NCI-H2171 (cell line): ENCODE measurements at regions not wholly inside any gene's neighbourhood (a gene's known extent, or its start where the extent isn't known, plus 50 kb on each side); places are given as distances from the start of the nearest gene placed in this dataset.
"Not testable (repeated sequence)": the region's sequence is repeated elsewhere in the genome, so short reads cannot be mapped to it uniquely, and the experiment has no call there.

Experiments used
- DNase-seq: peaks from one replicate; lab custom pipeline; 2025; lab: John Stamatoyannopoulos, UW

DNA sequence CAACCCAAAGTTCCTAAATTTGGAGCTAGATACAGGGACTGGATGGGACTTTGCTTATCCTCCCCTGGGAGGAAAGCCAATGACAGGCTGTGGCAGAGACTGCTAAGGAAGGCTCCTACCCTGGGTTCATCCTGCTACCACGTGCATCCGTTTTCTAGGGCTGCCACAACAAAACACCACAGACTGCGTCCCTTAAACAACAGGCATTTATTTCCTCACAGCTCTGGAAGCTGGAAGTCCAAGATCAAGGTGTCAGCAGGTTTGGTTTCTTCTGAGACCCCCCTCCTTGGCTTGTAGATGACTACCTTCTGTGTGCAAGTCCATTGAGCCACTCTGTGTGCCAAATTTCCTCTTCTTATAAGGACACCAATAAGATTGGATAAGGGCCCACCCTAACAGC, 263.9 kb downstream of the FAM43A start:
- DNase-seq: no peak

DNA sequence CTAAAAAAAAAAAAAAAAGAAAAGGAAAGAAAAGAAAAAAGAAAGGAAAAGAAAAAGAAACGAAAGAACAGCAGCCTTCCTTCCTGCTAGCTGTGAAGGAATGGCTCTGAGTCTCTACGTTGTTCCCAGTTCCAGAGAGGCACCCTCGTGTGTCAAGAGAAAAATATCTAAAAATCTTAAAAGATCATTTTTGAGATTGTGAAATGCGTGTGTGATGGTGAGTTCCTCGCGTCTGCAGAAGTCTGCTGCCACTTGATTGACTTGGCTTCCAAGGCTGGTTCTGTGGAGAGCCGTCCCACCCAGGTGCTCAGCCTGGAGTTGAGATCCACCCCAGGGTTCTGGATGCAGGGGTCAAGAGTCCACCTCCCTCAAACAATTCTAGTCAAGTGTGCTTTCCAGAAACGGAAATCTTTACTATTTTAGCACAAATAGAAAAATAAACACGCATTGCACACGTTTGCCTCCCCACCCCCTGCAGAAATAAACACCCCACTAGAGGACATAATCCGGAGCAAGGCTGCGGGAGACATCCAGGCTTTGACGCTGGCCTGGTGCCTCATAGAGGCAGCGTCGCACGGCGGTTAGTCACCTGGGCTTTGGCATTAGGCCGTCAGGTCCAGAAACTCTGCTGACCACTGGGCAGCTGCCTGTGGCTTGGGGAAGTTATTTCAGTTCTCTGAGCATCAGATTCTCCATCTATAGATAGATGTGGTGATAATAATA, 265.4 kb downstream of the FAM43A start:
- DNase-seq: no peak

GRCh38 chr3:194951629-194951920, 265.9 kb downstream of the FAM43A start:
- DNase-seq: not testable (repeated sequence)

DNA sequence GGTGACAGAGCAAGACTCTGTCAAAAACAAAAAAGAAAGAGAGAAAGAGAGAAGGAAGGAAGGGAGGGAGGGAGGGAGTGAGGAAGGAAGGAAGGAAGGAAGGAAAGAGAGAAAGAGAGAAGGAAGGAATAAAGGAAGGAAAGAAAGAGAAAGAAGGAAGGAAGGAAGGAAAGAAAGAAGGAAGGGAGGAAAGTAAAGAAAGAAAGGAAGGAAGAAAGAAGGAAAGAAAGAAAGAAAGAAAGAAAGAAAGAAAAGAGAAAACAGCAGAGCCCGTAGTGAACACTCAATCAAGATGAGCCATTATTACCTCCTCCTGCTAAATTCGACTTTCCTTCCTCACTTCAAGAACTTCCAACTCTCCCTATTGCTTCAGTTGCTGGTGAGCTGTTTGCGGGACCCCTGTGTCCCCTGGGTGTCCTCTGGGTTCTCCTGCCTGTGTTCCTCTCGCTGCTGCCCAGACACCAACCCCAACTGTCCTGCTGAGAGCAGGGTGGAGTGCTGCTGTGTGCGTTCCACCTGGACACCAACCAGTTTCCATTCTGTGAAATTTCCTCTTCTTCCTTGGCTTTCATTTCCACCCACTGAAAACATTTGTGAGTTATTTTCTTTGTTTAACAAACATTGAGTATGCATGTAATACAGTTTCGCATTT, 266.4 kb downstream of the FAM43A start:
- DNase-seq: no peak

- DNase-seq: no peak
Observed at GRCh38 chr3:194952841-194953241, 267.2 kb downstream of the FAM43A start.

GRCh38 chr3:194953291-194953690, 267.6 kb downstream of the FAM43A start:
- DNase-seq: no peak

DNA sequence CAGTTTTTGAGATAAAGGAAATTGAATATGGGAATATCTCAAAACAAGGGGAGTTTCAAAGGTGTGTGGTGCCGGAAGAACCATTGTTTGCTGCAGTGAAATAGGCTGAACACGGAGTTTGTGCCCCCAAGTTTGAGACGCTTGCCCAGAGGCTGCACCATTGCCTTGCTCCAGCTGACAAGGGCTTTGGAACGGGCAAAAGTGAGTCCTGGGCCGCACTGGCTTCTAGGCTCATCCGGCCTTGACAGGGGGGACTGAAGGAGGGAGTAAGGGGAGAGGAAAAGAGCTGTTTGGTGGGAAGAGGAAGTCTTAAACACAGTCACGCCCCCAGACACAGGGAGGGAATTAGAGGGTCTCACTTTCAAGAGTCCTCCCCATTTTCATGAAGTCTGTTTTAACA, 269.9 kb downstream of the FAM43A start:
- no peak for DNase-seq

- no peak for DNase-seq
Observed at GRCh38 chr3:194955979-194956696, 270.5 kb downstream of the FAM43A start.

GRCh38 chr3:194956697-194957396, 271.2 kb downstream of the FAM43A start:
- no peak for DNase-seq

GRCh38 chr3:194957743-194958240, 272.1 kb downstream of the FAM43A start:
- no peak for DNase-seq

GRCh38 chr3:194959217-194959616, 273.5 kb downstream of the FAM43A start:
- no peak for DNase-seq

GRCh38 chr3:194959666-194960065, 274.0 kb downstream of the FAM43A start:
- not testable (repeated sequence) for DNase-seq

DNA sequence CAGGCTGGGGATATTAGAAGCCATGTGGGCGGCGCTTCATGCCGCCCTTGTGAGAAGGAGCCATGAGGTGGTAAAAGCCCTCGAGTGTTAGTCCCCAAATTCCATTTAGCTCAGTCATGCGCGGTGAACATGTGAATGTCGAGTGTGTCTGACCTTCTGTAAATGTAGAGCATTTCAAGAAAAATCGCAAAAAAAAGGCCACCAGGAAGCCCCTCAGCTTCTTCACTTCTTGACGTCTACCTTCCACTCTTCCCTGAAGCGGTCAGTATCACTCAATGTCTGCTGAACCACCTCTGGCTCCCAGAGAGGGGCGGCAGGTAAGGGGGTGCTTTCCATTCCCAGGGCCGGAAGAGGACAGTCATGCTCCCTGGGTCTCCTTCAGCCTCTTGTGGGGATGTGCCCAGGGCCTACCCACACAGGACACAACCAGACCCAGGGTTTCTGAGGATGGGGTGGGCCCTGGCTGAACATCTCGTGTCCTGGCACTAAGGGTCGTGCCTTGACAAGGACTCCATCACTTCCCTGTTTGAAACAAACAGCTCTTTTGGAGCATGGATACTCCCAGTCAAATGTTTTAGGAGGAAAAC, 274.9 kb downstream of the FAM43A start:
- DNase-seq: no peak

DNA sequence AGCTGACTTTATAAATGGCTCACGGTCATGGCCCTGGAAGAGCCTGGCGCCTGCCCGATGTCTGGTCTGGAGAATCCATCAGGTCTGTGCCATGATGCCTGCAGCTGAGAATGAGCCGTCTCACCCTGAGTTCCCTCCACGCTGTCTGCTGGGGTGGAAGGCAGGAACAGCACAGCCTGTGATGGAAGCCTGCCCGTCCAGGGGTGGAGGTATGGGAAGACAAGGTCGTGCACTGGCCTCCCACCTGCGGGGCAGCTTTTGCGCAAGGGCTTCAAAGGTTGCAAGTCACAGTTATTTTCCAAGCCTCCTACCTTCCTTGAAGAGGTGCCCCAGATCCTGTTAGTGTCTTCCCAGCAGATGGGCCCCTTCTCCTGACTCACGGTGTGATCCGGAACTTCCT, 275.5 kb downstream of the FAM43A start:
- no peak for DNase-seq

DNA sequence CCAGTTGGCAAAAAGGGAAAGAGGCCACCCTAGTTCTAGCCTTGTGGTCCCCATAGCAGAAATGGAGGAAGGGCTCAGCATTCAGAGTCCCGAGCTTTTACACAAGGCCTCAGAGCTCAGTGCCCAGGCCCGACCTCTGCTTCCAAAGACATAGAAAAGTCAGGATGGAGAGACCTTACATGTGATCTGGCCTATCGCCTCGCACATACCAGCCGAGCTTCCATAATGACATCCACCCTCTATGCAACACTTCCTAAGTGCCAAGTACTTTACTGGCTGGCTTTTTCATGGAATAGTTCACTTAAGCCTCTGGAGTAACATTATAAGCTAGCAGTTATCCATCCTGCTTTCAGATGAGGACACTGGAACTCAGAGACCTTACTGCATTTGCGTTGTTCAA, 275.9 kb downstream of the FAM43A start:
- DNase-seq: no peak

- DNase-seq: no peak
Observed at GRCh38 chr3:194962056-194962455, 276.4 kb downstream of the FAM43A start.

DNA sequence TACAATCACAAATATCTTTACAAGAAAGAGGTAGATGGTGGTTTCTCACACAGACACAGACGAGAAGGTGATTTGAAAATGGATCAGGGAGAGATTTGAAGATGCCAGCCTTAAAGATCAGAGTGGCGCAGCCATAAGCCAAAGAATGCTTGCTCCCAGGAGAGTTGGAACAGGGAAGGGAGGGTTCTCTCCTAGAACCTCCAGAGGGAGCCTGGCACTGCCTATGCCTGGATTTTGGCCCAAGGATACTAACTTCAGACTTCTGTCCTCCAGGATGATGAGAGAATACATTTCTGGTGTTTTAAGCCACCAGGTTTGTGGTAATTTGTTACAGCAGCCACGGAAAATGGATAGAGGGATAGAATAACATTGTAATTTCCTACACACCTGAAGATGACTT, 279.1 kb downstream of the FAM43A start:
- no peak for DNase-seq

DNA sequence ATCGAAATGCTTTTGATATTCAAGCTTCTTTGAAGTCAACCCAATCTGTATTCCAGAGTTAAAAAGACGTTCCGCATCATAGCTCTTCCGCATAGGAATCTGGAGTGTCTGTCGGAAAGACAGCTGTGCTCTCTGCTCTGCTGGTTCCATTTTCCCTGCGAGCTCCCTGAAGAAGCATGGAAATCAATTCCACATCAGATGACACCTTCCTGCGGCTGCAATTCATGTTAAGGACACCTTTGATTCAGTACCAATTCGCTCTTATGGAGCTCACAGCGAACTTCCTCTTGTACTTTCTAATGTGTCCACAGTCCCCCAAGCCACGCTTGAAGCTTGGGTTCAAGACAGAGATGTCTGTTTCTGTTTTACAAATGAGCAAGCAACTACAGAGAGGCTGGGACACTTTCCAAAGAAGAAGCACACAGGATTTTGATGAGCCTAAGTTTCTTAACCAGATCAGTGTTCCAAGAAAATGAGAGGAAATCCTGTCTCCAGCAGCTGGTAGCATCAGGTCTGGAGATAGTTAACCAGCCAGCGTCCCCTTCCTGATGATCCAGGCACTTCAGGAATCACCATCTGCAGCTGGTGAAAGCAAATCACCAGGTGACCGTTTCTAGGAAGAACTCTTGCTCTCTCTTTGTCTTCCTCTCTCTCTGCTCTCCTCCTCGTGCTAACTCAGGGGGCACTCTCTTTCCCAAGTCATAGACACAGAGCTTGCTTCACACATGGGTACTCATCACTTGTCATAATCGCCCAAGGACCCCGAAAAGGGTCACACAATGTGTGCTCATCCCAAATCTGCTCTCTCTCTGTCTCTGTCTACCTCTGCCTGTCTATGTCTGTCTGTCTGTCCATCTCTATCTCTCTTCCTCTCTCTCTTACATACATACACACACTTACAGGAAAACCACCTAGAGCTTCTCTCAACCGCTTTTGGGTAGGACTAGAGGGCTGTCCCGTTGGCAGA, 281.8 kb downstream of the FAM43A start:
- DNase-seq: no peak

GRCh38 chr3:194970066-194970465, 284.4 kb downstream of the FAM43A start:
- no peak for DNase-seq

DNA sequence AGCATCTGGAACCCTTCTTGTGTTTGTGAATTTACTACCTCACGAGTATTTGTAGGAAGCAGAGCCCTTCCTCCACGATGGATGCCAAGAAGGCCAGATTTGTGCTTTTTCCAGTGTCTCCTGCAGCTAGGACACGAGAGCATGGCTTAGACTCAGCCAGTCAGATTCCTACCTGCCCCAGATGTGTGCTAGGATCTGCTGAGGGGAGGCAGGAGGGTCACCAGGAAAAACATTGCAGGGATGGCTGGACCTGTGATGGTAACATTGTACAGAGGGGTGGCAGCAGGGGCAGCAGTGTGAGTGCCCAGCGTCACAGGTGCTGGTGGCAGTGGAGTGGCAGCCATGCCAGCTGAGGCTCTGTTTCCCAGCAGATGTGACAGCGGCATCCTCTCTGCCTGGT, 285.3 kb downstream of the FAM43A start:
- DNase-seq: no peak

DNA sequence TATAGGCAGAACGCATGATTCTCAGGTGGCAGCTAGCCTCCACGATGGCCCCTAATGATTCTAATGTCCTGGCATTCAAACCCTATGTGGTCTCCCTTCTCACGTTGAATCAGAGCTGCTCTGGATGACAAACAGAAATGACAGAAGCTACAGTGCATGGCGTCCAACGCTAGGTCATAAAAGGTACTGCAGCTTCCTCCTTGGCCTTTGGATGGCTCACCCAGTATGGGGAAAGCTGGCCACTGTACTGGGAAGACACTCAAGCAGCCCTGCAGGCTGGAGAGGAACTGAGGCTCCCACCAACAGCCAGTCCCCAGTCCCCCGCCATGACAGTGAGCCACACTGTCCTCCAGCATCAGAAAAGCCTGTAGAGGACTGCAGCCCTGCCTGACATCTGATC, 286.3 kb downstream of the FAM43A start:
- DNase-seq: no peak
